IPS-NIHi11 (cell line): ENCODE measurements at regions not wholly inside any gene's neighbourhood (a gene's known extent, or its start where the extent isn't known, plus 50 kb on each side); places are given as distances from the start of the nearest gene placed in this dataset.

ENCODE experiments used
- DNase-seq: peaks from one replicate; pipeline ENCODE4 v3.0.0; 2012; ENCODE audit warnings: mixed read lengths, low spot score

- DNase-seq: no peak
These were observed 67.0 kb upstream of the KAZN start for GRCh38 chr1:14531519-14531918.

- DNase-seq: no peak
These were observed 62.7 kb upstream of the KAZN start for GRCh38 chr1:14535619-14536355.

GRCh38 chr1:14538335-14538734 is 60.1 kb upstream of the KAZN start:
- DNase-seq: no peak

GRCh38 chr1:14539309-14539708 is 59.2 kb upstream of the KAZN start:
- DNase-seq: no peak

GRCh38 chr1:14539953-14540563 is 58.4 kb upstream of the KAZN start:
- DNase-seq: no peak

GRCh38 chr1:14541348-14541747 is 57.1 kb upstream of the KAZN start:
- no peak for DNase-seq

GRCh38 chr1:14543191-14543840 is 55.2 kb upstream of the KAZN start:
- no peak for DNase-seq

DNA sequence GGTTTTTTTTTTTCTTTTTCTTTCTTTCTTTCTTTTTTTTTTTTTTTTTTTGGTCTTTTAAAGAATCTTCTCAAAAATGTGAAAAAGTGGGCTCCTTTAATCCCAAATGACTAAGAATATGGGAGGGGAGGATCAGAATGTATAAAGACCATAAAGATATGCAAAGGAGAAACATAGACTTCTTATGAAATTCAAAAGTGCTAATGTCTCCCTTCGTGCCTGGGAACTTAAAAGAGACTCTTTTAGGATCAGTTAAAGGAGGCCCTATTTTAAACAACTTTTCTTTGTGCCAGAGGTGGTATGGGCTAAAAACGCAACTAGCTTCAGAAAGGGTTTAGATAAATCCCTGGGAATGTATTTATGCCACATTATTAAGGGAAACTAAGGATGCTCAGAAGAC is 54.2 kb upstream of the KAZN start:
- no peak for DNase-seq

GRCh38 chr1:14545422-14546025 is 53.0 kb upstream of the KAZN start:
- no peak for DNase-seq

GRCh38 chr1:14546416-14546815 is 52.1 kb upstream of the KAZN start:
- no peak for DNase-seq
